Stimulated activated CD8-positive, alpha-beta memory T cell treated with anti-CD3 and anti-CD28 coated beads, Interleukin-15, amount 100 ng/mL, for 4 hours (primary cell): ENCODE measurements at regions not wholly inside any gene's neighbourhood (a gene's known extent, or its start where the extent isn't known, plus 50 kb on each side); places are given as distances from the start of the nearest gene placed in this dataset.
"Not testable (repeated sequence)": the region's sequence is repeated elsewhere in the genome, so short reads cannot be mapped to it uniquely, and the experiment has no call there.

ENCODE experiments used
- DNase-seq, 2 donors: peaks; one replicate each; pipeline ENCODE4 v3.0.0-alpha.2; 2020; ENCODE audit warnings: low read depth in 2 of 2

DNA sequence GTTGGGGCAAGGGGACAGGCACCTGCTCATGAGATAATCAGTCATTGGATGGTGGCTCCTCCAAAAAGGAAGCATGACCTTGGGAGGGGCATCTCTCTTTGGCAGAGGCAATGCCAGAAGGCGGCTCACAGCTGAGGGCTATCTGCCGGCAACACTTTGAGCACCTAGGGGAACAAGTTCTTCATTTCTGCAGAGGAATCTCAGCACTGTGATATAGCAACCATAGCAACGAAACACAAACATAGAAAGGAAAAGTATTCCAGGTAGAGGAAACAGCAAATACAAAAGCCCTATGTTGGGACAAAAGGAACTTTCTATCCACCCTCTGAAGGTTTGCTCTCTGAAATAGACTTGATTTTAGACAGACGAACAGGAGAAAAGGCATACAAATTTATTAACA is 89.1 kb upstream of the NEDD4L start:
- no peak for DNase-seq

DNA sequence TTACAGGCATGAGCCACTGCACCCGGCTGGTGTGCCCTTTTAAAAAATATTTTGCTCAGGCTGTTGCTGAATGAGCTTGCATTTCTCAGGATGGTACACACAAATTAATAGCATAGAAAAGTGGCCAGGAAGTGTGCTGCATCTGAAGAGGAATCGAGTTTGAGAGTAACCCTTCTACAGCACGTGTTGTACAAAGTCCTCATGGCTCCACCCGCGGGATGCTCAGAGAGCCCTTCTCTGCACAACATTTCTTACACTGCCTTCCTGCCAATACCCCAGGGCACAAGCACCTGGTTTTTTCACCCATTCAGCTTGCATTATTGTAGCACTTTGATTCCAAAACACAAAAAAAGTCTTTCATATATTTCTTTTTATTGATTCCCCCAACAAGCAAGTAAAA is 90.1 kb upstream of the NEDD4L start:
- DNase-seq = no peak

DNA sequence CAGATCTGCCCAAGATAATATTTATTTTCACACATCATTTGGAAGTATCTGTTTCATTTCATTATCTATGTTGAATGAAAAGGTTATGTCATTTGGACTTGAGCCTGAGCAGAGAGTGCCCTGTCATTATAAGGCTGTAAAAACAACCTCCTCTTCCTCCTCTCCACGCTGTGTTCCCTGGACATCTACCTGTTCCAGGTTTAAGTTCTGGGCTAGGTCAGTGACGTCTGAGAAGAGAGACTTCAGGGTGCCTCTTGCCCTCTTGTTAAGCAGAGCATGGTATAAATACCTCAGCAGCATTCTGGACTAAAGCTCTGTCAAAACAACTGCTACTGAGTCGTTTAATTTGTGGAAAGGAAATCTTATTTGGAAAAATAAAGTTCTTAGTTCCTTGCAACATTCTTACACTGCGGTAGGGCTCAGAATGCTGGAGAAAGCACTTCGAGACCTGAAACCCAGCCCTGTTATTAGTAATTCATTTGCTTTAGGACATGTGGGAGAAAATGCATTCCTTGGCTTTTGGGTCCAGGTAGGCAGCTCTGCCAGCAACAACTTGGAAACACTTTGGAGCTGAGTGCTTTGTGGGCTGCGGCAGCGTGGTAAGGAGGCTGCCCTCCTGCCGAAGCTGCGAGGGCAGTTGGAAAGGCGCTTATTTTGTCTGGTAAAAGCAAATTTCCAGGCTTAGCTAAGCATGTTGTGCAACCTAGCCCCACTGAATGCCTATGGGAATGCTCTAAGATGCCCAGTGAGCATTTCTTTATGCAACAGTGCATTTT is 91.8 kb upstream of the NEDD4L start:
- DNase-seq = no peak

DNA sequence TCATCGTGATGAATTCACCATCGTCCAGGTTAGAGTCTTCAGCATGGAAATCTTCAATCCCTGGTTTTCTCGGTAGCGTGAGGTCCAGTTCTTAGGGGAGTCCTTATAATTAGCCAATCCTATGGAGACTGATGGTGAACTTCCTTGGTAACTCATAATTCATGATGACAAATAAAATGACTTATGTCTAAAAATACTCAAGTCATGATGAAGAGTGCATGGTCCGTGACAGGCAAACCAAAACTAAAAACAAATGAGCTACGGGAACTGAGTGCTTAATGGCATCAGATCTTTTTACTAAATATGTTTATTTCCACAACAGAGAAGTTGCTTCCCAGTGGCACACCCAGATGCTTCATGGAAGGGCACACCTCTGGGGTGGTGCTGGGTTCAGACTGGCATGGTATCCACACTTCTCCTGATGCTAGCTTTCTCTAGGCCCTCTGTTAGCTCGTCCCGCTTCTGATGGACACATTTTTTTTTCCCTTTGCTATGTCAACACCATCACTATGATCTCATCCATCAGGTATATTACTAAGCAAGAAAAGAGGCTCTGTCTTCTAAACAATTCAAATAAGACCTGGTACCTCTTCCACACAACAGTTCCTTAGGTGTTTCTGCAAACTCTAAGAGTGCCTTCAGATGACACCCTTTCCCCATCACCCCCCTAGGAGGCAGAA is 92.8 kb upstream of the NEDD4L start:
- DNase-seq = no peak

DNA sequence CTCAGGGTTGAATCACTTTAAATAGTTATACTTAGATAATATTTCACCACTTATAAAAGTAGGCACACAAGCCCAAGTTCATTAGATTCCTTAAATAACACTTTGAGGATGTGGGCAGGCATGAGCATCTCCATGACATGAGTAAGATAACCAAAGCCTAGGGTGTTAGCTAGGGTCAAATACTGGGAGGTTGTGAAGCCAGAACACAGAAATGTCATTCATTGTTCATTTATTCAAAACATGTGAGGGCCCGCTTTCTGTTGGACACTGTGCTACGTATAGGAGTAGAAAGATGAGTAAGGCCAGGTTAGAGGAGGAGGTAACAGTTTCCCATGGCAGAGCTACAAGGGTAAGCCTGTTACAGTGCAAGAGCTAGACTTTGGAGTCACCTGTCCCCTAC is 93.5 kb upstream of the NEDD4L start:
- DNase-seq = no peak

DNA sequence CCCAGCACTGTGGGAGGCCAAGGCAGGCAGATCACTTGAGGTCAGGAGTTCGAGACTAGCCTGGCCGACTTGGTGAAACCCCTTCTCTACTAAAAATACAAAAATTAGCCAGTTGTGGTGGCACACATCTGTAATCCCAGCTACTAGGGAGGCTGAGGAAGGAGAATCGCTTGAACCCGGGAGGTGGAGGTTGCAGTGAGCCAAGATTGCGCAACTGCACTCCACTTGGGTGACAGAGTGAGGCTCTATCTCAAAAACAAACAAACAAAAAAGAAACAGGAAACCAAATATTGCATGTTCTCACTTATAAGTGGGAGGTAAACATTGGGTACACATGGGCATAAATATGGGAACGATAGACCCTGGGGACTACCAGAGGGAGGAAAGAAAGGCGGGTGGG is 94.7 kb upstream of the NEDD4L start:
- not testable (repeated sequence) for DNase-seq

DNA sequence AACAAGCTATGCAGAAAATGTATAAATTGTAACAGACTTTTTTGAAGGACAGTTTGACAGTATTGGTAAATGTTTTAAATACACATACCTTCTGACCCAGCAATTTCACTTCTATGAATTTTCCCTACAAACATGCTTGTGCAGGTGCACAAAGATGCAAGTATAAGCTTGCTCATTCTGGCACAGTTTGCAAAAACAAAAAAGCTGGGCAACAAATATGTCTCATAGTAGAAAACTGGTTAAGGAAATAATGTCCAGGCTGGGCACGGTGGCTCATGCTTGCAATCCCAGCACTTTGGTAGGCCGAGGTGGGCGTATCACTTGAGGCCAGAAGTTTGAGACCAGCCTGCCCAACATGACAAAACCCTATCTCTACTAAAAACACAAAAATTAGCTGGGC is 96.9 kb upstream of the NEDD4L start:
- no peak for DNase-seq

DNA sequence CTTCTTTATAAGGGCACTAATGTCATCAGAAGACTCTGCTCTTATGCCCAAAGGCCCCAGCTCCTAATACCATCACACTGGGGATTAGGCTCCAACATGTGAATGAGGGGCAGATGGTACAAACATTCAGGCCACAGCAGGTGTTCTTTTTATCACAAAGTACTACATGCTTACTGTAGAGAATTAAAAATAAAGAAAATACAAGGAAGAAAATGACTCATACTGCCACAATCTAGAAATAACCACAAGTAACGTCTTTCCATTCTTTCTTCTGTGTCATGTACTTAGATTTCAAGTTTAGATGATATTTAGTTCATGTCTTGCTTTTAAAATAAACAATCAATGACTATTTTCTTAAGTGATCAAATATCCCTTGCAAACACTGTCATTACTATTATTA is 100.3 kb upstream of the NEDD4L start:
- no peak for DNase-seq

DNA sequence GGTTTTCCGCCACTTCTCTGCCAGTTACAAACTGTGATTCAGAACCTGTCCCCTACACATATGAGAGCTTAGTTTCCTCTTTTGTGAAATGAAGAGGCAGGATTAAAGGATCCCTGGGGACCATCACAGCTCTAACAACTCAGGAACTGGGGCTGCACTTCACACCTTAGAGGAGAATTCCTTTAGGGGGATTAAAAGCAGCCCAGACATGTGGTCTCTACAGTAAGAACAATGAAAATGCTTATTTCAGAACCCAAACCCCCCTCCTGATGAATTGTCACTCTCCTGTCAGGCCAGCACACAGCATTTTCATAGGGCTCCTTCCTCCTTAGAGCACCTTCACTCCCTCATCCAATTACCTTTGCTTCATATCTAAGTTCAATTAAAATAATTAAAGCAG is 101.5 kb upstream of the NEDD4L start:
- DNase-seq = no peak

DNA sequence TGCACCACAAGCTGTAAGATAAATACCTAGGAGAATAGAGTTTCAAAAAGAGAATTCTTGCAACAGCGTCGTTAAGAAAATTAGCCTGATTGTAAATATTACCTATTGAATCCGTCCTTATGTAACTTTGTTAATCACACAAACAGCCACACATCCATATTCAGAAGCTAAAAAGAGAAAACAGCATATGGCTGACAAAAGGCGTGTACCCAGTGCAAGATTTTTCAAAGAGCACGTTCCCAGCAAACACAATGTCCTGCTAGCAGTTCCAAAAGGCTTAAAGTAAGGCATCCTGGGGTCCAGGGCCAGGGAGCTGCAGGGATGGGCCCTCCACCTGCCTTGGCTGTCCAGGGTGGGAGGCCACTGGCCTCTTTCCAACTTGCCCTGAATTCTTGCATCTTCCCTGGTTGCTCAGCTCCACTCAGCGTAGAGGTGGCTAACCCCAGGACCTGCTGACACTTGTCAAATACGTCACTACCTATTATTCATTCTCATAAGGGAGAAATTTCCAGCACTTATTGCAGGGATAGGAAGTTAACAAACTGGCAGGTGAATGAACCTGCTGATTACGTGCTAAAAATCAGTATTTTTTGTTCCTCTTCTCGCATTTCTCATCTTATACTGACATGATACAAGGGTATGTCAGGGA is 102.1 kb upstream of the NEDD4L start:
- no peak for DNase-seq

DNA sequence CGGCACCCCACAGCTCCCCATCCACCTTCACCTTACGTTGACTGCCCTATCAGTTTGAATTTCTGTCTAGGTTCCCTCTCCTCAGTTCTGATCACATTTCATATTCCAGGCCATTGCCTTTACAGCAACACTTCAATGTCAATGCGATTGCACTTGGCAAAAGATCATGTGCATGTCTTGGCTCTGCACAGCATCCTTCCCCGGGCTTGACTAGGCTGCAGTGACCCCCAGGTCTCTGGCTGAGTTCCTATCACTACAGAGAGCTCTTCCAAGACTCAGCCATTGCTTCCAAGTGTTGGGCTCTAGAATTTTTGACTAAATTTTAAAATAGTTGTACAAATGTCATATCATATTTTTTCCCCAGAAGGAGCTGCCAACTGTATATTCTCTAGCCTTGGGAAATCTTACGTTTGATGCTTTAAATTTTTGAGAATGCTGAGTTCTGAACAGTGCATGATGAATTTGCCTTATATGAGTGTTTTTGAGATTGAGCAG is 103.8 kb upstream of the NEDD4L start:
- no peak for DNase-seq

DNA sequence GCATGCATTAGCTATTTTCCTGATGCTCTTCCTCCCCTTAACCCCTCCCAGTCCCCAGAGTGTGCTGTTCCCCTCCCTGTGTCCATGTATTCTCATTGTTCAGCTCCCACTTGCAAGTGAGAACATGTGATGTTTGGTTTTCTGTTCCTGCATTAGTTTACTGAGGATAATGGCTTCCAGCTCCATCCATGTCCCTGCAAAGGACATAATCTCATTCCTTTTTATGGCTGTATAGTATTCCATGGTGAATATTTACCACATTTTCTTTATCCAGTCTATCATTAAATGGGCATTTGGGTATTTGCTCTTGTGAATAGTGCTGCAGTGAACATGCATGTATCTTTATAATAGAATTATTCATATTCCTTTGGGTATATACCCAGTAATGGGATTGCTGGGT is 109.7 kb upstream of the NEDD4L start:
- DNase-seq = not testable (repeated sequence)

DNA sequence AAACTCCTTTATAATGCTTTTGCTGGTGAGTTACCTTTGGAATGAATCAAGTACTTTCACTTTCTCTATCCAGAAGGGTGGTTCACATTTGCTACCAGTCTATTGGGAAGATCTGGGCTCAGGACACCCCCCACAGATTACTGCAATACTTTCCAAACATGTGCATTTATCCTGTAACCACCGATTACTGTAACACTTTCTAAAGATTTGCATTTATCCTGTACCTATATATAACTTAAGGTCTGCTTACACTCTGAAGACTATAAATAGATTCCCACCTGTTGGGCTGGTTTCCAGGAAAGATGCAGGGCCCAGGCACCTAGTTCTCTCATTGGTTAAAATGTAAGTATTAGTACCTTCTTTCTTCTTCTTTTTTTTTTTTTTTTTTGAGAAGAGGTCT is 113.0 kb upstream of the NEDD4L start:
- DNase-seq = no peak

DNA sequence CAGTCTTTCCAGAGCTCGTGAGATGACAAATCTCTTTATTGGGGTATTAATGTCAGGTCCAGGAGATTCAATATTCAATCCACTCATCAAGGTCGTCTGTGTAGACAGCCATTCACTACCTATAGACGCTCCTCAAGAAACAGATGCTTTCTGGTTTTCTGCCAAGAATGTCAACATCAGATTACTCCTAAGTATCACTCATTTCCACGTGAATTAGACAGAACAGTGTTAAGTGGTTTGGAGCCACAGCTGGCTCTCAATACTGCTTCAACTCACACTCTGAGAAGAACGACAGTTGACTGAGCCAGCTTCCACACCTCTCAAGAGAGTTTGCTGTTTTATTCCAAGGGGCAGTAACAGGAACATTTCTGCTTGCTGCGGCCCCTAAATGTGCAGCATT is 113.5 kb upstream of the NEDD4L start:
- no peak for DNase-seq

DNA sequence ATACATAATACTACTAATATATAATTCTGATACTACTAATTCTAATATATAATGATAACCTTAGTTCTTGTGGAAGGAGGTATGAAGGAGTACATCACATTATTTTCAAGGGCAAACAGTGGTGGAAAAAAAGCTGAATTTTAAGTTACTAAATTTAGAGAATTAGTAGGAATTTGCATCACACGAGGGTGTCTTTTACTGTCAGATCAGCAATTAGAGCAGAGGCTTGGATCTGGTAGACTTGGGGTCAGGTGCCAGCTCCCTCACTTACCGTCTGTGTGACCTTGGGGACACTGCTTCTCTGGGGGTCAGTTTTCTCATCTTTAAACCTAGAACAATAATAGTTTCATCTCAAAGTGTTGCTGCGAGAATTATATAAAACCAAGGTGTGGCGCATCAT is 114.1 kb upstream of the NEDD4L start:
- DNase-seq = no peak

DNA sequence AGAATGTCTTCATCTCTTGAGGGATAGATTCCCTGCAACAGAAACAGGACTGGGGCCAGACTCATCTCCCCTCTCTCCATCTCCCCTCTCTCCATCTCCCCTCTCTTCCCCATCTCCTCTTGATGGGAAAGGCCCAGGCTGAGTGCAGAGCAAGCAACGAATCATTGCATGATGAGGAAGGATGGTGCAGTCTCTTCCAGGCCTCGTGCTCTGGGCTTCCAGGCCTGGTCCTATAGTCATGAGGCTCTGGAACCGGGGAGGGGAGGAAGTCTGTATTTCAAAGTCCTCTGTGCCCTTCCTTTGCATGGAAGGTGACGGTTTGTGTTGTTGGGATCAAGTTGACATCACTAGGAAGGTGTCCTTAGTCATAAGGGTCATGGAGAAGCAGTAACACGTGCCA is 115.6 kb upstream of the NEDD4L start:
- no peak for DNase-seq

DNA sequence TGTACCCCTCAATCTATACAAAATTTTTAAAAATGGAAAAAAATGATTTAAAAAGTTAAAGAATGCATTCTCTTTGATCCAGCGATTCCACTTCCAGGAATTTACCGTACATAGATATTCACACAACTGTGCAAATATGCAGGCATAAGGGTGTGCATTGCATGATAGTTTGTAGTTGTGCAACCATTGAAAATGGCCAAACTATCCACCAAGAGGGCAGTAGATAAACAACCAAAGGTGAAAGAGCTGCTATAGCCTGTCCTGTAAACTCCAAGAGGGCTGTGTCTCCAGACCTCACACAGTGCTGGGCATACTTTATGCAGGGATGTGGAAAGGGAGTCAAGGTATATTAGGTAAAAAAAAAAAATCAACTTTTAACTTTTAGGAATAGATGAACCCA is 116.5 kb upstream of the NEDD4L start:
- DNase-seq = no peak

DNA sequence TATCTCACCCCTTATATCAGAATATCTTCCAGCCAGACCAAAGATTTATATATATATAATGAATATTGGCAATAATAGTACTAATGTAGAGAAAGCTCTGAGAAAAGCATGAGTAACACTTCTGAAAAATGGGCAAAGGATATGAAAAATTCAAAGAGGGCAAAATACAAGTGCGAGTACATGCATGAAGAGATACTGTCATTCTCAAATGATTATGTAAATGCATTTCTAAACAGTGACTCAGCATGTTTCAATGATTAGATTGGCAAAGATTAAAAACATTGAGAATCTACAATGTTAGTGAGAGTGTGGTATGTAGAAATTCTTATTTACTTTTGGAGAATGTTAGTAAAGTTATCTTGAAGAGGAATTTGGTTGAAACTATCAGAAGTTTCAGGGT is 118.3 kb upstream of the NEDD4L start:
- no peak for DNase-seq

DNA sequence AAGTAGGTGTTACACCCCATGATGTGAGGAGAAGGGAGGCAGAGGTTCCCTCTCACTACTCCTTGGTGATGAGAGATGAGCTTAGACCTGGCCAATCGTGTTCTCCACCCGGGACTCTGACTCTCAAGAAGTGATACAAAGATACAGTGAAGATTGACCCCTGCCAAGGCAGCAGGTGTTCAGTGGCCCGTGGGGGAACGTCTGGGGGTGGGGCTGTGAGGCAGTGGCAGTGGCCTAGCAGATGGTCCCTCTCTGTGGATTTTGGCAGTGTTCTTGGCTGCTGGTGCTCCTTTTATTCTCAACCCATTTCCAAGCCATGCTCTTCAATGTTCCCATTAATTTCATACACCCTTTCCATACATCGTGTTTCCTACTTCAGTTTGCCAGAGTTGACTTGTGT is 120.4 kb upstream of the NEDD4L start:
- DNase-seq = no peak

DNA sequence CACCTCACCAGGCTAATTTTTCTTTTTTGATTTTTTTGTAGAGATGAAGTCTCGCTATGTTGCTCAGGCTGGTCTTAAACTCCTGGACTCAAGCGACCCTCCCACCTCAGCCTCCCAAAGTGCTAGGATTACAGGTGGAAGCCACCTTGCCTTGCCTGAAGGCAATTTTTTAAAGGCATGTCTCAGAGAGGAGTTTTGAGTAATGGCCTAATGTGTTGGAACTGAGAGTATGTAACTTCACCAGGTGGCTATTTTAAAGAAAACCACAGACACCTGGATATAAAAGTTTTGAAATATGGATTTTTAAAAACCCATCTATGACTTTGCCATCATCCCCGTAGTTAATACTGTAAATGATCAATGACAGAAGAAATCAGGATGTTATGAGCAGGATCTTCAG is 119.8 kb upstream of the ATP8B1 start:
- DNase-seq = no peak

DNA sequence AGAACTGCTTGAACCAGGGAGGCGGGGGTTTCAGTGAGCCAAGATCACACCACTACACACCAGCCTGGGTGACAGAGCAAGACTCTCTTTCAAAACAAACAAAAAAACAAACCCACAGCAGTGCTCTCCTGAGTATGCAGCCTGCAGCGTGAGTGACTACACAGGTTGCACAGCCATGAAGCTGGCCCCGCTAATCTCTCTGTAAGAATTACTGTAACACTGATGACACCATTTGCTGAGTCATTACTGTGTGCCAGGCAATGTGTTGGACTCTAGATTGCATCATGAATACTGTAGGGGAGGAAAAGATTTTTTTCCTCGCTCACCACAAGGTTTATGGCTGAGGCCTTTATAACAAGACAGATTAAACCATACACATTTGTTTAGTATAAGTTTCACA is 118.6 kb upstream of the ATP8B1 start:
- DNase-seq = no peak

DNA sequence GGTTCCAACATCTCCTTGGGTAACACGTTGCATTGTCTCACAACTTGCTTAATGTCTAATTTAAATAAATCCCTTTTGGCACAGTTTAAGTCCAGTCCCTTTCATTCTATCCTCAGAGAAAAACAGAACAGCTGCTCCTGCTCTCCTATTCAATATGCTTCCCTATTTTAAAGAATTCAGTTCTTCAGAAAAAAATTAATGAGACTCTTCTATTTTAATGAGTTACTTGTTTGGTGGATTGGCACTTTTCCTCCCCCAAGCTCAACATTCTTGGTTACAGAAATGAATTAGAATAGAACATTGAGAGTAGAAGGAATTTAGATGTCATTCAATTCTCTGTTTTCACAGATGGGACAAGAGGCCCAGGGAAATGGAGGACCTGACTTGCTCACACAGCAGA is 116.9 kb upstream of the ATP8B1 start:
- no peak for DNase-seq

DNA sequence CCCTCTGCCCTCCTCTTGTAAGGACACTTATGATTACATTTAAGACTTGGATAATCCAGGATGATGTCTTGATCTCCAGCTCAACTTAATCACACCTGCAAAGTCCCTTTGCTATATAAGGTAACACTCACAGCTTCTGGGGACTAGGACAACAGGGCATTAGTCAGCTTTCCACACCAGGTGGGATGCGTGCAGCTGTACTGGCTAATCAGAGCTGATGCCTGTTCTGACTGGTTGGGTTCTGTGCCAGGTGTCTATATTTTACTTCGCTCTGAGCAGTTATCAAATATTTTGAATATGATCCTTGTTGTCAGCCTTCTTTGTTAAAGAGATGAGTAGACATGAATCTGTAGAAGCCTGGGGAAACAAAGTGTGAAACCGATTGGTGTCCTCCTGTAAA is 115.5 kb upstream of the ATP8B1 start:
- no peak for DNase-seq
